A172 (cell line): ENCODE measurements at regions not wholly inside any gene's neighbourhood (a gene's known extent, or its start where the extent isn't known, plus 50 kb on each side); places are given as distances from the start of the nearest gene placed in this dataset.
"Not testable (repeated sequence)": the region's sequence is repeated elsewhere in the genome, so short reads cannot be mapped to it uniquely, and the experiment has no call there.

ENCODE experiments used
- DNase-seq: peaks from one replicate; pipeline ENCODE4 v3.0.0-alpha.2; 2015; ENCODE audit warnings: low spot score

DNA sequence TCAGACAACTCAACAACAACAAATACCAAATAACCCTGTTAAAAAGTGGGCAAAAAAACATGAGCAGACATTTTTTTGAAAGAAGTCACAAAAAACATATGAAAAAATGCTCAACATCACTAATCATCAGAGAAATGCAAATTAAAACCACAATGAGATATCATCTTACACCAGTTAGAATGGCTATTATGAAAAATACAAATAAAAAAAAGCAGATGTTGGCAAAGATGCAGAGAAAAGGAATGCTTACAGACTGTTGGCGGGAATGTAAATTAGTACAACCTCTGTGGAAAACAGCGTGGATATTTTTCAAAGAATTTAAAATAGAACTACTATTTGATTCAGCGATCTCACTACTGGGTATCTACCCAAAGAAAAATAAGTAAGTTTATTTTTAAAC, 114.0 kb downstream of the SLC38A4 start:
- no peak for DNase-seq

DNA sequence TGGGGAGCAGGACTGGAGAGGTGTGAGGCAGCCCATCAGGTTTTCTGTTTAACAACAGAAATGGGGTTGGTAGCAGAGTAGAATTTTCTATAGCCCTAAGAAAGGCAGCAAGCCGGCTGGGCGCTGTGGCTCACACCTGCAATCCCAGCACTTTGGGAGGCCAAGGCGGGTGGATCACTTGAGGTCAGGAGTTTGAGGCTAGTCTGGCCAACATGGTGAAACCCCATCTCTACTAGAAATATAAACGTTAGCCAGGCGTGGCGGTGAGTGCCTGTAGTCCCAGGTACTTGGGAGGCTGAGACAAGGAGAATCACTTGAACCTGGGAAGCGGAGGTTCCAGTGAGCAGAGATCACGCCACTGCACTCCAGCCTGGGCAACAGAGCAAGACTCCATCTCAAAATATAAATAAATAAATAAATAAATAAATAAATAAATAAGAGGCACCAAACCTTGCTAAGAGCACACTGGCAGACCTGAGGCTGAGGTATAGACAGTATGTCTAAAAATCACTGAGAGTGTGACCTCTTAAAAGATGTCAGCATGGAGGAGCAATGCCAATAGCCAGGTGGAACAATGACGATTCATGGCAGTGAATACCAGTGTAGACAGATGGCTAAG, 115.6 kb downstream of the SLC38A4 start:
- no peak for DNase-seq

DNA sequence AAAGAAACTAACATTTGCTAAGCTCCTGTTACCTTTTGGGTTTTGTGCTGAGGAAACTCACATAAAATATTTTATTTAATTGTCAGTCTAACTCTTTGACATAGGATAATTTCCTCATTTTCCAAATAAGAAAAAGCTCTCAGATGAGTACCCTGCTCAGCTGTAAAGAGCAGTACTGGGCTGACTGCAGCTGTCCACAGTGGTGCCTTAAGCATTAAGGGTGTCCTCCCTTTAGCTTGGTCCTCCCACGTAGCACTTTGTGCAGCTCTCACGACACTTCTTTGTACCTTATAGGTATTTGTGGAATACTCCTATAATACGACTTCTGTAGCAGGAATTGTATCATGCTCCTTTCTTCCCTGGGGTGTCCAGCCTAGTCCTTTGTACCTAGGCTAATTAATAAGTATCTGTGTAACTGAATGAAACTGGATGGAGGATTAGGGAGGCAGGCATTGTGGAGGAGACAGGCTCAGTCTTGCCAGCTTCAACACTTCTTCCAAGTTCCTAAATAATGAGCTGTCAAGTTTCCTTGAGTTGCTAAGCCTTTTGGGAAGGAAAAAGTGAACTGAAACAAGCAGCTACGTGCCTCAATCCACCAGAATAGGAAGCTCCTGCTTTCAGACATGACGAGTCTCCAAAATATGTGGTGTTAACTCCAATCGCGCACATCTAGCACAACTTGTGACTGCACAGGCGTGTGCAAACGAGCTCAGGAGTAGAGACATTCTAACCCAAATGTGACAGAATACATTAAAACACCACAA, 123.0 kb downstream of the SLC38A4 start:
- peak; percentile 4 for DNase-seq

DNA sequence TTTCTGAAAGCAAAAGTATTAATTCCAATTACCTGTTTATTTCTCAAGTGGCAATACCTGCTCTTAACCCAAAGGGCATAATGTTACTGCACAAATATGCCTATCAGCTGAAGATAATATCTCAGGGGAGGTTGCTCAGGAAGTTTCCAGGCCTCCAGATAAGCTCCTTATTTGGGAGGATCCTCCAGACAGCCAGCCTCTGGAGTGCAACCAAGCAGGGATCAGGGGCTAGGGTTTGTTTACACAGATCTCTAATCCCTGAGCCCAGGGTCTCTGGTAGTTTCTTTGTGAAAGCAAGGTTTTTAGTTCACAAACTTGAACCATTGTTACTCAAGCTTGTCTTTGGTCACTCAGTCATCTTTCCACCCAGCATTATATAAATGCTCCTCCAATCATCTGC, 124.4 kb downstream of the SLC38A4 start:
- DNase-seq: no peak

DNA sequence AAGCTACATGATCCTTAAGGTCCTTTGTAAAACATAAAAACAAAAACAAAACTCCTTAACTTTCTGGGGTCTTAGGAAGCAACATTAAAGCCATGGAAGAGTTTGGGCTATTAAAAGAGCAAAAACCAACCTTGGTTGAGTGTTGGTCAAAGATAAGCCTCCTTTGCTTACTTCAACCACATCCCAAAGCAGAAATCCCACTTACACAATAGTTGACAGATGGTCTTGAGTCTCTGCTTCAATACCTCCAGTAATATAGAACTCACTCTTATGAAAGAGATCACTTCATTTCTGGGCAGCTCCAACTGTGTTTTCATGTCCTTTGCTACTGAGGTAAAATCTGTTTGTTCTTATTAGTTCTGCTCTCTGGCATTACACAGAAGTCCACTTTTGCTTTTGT, 125.8 kb downstream of the SLC38A4 start:
- DNase-seq: no peak

DNA sequence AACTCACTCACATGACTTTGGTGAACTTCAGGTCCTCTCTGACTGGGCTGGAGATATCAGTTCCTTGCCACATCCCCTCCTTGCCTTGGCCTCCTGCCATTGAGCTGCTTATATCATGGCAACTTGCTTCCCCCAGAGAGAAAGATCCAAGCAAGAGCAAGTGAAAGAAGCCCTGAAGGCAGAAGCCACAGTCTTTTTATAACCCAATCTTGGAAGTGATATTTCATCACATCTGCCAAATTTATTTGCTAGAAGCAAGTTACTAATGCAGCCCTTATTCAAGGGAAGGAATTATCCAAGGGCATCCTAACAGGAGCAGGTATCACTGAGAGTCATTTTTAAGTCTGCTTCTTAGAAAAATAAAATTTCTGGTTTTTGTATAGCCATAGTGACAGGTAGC, 127.8 kb downstream of the SLC38A4 start:
- DNase-seq: no peak

DNA sequence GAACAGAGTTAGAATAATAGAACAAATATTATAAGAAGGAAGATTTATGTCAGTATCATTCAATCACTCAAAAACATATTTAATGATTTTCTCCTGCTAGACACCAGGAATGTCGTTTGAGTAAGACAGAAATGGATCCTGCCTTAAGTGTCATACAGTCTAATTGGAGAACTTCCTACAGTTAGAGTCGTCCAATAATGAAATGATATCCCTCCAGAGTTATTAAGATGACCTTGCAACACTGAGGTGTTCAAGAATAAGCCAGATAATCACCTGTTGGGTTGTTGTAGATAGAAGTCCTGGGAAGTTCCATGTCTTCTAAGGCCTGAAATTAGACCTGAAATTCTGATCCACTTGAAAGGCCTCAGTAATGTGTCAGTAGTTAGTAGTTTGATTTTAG, 132.3 kb downstream of the SLC38A4 start:
- DNase-seq: no peak

DNA sequence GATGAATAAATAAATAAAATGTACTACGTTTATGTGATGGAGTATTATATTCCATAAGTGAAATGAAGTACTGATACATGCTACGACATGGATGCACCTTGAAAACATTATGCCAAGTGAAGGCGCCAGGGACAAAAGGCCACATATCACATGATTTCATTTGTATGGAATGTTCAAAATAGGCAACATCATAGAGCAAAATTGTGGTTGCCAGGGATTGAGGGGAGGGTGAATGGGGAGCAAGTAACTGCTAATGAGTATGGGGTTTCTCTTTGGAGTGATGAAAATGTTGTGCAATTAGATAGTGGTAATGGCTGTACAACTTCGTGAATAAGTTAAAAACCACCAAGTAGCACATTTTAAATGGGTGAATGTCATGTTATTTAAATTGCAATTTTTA, 132.8 kb downstream of the SLC38A4 start:
- no peak for DNase-seq

DNA sequence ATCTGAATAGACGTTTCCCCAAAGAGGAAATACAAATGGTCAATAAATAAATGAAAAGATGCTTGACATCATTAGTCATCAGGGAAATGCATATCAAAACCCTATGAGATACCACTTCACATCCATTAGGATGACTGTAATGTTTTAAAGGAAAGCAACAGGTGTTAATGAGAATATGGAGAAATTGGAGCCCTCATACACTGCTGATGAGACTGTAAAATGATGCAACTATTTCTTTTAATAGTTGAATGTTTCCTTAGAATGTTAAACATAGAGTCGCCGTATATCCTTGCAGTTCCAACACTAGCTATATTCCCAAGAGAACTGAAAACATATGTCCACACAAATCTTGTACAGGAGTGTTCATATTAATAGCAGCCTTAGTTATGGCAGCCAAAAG, 133.2 kb downstream of the SLC38A4 start:
- DNase-seq: no peak

DNA sequence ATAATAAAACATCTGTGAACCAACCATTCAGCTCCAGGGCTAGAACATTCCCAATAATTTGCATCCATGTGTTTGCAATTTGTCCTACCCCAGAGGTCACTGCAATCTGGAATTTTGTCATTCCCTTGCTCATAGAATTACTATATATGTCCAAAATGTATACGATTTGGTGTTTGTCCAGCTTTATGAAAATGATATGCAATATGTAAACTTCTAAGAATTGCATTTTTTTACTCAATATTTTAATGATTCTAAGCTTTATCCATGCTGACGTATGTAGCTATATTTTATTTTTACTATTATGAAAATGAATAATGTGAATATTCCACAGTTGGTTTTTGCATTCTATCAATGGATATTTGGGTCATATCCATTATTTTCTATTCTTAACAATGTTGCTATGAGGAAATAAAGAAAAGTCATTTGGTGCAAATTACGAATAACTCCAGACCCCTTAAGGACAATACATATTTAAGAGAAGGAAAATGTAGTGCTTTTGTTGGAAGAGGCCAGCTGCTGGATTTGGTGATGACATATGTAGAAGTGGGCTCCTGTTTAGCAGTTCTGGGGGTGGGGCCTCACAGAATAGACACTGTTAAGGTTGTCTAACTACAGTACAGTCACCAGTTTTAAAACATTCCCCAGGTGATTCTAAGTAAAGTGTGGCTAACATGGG, 139.4 kb downstream of the SLC38A4 start:
- DNase-seq: no peak

DNA sequence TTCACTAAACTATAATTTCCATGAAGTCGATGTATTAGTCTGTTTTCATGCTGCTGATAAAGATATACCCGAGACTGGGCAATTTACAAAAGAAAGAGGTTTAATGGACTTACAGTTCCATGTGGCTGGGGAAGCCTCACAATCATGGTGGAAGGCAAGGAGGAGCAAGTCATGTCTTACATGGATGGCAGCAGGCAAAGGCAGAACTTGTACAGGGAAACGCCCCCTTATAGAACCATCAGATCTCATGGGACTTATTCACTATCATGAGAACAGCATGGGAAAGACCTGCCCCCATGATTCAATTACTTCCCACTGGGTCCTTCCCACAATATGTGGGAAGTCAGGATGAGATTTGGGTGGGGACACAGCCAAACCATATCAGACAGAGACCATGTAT, 141.6 kb downstream of the SLC38A4 start:
- DNase-seq: not testable (repeated sequence)

DNA sequence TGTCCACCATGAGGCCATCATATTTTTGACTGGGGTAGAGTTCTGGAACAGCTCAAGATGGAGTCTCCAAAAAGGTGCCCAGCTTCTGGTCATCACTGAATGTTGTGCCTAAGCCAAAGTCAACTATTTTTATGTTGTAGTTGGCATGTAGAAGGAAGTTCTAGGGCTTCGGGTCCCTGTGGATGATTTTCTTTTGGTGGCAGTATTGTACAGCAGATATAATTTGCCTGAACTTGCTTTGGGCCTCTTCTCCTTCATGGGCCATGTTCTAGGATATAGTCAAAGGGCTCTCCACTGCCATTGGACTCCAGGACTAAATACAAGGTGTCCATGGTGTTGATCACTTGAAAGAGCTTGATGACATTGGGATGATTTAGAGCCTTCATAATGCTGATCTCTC, 143.6 kb downstream of the SLC38A4 start:
- DNase-seq: no peak

DNA sequence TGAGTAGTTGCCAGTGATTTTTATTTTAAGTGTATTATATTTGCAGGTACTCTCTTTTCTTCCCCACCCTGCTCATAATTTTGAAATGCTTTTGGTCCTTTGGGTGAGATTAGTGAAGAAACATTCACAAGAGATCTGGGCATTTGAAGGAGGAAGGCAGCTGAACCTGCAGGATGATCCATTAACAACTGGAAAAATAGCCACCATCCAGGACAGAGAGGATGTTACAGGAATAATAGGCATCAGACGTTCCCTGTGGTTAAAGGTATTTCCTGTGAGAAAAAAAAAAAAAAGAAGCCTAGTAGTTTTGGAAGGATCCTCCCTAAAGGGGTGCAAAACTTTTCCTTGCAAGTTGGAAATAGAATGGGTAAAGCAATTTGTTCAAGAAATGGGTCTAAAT, 145.3 kb downstream of the SLC38A4 start:
- no peak for DNase-seq

DNA sequence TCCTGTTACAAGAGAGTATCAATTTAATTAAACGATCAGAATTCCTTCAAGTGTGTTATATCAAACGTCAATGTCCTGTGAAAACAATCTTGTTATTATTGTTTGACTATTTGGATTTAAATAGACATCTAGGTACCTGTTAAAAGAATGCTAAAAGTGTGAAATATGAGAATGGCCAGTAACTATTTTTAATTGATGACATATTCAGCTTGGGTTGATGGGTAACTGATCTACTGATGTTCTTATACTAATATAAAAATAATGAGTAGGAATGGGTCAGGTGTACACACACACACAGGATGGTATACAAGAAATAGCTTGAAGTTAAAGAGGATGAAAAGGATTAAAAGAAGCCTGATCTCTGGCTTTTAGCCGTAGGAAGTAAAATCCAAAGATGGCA, 146.0 kb downstream of the SLC38A4 start:
- no peak for DNase-seq

DNA sequence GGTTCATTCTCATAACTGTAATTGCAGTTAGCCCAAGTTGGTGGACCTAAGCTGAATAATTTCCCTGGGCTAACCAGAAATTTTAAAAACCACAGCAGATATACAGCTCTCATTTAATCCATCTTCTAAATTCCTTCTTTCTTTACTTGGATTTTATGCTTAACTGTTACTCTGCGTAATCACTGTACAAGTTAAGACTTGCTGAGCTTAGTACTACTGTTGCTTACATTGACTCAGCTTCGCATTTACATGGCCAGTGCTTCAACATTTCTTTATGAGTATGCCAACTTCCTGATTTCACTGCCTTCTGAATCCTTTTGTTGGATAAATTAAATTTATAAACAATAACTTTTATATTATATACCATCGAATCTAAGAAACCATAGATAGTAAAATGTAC, 147.4 kb downstream of the SLC38A4 start:
- no peak for DNase-seq

DNA sequence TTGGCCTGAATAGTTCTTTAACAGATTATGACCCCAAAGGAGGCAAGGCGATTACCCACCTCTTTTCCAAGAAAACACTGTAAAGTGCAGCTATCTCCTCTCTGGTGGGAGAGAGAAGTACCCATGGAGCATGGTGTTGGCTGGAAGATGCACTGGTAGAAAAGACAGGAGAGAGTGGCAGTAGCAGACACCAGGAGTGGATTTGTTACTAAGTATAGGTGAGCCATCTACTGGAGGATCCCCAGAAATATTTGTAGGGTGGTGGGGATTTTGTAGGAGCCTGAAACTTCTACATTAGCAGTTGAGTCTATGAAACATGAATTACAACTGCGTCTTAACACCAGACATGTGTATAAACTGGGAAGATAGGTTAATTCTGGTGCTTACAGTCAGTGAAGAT, 148.0 kb downstream of the SLC38A4 start:
- DNase-seq: peak; percentile 34

DNA sequence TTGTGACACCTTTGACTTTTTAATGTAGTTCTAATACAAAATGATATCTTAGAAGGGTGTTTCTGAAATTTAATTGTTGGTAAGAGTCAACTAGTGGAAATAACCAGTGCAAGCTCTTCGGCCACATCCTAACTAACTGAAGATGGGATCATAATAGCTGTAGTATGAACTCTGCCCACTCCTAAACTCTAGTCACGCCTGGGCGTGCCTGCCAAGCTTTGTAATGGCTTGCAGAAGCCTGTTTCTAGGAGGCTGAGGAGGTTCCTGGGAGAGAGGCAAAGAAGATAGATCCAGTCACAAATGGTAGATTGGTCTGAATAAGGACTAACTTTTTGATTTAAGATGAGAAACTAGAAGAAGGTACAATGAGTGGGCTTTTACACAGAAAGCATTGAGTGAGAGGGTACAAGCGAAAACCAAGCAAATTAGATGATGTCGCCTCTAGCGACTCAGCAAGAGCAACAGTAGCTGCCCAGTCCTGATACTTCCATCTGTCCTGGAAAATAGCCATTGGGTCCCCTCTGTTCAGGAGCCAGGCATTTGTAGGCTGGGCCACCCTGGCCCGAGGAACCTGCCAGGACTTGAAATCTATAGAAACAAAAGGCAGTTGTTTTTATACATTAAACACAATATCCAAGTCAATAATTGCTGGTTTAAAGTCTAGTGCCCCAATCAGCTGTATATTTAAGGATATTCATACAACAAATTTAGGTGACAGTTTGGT, 148.8 kb downstream of the SLC38A4 start:
- no peak for DNase-seq

DNA sequence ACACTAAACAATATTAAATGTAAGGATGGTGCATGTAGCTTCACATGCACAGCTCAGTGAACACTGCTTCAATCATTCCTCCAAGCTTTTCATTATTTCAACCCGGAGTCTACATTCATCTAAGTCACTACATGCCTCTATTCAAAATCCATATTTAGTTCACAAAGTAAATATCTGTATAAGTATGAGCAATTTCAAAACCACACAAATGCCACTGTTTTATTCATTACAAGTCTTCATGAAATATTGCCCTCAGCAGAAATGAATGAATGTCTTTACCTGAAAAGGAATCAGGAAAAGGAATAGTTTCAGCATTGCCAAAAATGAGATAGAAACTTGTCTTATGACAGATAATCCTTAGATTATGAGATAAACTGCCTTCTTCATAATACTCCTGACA, 149.4 kb downstream of the SLC38A4 start:
- DNase-seq: no peak

DNA sequence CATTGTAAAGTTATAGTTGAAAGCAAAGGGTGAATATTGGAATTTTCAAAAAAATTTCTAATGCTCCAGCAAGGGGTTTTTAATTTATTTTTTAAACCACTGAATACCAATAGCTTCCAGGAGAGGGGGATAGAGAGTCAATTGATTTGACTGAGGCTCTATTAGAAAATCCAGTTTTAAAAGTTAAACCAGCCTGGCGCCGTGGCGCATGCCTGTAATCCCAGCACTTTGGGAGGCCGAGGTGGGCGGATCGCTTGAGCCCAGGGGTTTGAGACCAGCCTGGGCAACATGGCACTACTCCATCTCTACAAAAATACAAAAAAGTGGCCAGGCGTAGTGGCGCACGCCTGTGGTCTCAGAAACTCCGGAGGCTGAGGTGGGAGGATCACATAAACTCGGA, 150.1 kb downstream of the SLC38A4 start:
- peak; percentile 35 for DNase-seq

DNA sequence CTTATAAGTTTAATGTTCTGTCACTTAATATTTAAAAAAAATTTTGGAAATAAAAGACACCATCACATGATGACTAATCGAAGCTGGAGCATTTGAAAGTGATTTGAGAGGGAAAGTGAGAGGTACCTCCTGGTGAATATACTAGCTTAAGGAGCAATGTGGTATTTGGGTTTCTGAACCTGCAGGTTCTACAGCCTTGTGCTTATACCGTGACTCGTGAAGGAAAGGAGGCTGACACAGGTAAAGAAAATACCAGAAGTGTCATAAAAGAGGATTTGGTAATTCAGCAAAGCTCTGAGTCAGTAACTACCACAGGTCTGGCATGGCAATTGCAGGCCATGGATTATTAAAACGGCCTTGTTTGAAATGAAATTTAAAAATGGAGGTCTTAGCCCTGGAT, 151.0 kb downstream of the SLC38A4 start:
- no peak for DNase-seq

DNA sequence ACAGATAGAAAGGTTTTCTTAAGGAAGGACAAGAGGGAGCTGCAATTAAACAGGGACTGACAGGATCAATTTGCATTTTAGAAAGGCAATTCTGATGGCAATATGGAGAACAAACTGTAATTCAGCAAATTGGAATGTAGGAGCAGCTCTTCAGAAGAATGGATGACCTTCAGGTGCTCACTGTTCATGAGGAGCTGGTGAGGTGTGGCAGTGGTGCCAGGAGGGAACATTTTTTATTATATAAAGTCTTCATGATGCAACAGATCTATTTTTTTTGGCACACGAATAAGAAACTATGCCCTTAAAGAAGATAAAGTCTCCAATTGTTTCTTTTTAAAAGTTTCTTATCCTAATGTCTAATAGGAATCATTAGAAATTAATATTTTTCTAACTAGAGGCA, 151.7 kb downstream of the SLC38A4 start:
- DNase-seq: no peak

DNA sequence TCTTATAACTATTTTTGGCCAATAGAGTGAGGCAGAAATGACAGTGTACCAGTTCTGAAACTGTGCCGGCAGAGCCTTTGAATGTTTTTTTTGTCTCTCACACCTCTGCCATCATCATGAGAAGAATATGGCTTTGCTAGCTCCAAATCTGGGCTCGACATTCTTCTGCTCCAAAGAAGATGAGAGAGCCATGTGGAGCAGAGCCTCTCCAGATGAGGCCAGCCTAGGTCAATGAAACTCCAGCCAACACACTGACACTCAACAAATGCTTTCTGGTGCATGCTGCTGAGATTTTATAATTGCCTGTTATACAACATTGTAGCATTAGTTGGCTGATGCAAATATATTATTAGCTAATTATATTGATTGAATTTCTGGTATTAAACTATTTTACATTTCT, 154.7 kb downstream of the SLC38A4 start:
- no peak for DNase-seq

DNA sequence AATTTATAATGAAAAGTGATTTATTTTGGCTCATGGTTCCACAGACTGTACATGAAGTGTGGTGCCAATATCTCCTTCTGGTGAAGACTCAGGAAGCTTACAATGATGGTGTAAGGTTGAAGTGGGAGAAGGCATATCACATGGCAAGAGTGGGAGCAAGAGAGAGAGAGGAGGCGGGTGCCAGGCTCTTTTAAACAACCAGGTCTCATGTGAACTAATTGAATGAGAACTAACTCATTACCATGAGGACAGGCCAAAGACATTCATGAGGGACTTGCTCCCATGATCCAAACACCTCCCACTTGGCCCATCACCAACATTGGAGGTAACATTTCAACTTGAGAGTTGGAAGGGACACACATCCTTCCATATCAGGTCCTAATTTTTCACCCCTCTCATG, 155.2 kb downstream of the SLC38A4 start:
- no peak for DNase-seq
